GM21786 (cell line): ENCODE measurements at regions not wholly inside any gene's neighbourhood (a gene's known extent, or its start where the extent isn't known, plus 50 kb on each side); places are given as distances from the start of the nearest gene placed in this dataset.
"Not testable (repeated sequence)": the region's sequence is repeated elsewhere in the genome, so short reads cannot be mapped to it uniquely, and the experiment has no call there.

Experiments
- ATAC-seq: cut with Tn5 transposase; IDR thresholded peaks from one replicate; pipeline ENCODE4 v1.9.1; 2021; ENCODE audit not compliant: unreplicated experiment

DNA sequence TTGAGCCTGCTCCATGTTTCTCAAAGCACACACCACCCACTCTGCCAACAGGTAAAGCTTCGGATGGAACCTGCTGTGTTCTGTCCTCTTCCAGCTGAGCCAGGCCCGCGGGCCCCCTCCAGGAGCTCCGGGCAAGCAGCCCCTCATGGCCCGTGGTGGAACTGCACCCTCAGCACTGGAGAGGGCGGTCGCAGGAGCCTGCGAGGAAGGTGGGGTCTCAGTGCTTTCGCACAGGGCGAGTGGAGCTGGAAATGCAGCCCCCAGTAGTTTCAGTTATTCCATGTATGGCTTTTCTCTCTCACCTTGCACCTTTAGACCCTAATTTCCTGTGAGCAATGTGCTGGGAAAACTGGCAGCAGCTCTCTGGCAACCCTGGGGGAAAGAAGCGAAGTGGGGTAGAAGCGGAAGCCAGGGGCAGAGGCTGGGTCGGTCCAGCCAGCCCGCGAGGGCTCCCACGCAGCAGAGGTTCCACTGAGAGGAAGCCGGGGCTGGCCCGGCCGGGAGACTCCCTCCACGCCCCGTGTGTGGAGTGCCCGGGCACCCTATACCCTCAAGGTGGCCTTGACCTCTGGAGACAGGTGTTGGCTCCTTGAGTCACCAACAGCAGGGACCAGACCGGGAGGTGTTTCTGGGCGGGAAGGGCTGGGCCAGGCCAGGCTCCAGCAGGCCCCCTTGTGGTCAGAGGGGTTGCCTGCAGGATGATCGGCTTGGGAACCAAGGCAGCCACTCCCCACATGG, 119.9 kb upstream of the TMEM45B start:
- peak; percentile 80 for ATAC-seq

DNA sequence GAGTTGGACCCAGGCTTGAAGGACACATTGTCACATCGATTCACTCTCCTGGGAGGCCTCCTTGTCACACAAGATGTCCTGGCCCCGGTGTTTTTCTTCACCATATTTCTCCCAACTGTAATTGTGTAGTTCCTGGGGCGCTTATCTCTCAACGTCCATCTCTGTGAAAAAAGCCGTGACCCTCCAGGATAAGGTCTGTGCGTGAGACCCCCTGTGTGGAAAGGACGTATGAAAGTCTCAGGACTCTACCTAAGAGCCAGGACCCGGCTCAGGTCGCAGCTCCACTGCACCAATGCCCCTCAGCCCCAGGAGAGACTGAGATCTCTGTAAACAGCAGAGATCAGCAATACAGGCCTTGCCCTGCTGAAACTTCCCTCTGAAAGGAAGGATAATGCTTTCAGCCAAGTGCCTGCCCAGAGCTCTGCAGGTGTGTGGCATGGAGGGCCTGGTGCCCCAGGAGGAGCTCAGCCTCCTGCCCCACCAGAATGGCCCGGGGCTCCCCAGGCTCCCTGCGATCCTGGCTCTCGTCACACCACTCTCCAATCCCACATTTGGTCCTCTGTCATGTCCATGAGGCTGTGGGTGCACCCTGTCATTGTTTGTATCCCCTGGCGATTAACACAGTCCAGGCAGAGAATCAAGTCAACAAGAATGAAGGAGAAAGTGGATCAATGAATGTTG, 119.2 kb upstream of the TMEM45B start:
- no peak for ATAC-seq

DNA sequence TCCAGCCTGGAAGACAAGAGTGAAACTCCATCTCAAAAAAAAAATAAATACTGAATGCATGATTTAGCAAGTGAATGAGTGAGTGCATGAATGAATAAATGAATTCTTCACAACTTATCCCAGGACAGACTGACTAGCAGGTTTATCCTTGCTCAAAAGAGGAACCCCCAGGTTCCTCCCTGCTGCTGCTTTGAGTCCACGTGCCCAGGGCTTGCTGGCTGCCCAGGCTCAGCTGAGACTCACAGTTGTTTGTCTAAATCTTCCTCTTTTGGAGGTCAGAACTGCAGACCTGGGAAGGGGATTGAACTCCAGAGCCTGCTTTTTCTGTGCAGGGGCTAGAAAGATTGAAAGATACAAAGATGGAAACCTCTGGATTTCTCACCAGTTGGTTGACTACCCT, 117.4 kb upstream of the TMEM45B start:
- ATAC-seq = no peak

DNA sequence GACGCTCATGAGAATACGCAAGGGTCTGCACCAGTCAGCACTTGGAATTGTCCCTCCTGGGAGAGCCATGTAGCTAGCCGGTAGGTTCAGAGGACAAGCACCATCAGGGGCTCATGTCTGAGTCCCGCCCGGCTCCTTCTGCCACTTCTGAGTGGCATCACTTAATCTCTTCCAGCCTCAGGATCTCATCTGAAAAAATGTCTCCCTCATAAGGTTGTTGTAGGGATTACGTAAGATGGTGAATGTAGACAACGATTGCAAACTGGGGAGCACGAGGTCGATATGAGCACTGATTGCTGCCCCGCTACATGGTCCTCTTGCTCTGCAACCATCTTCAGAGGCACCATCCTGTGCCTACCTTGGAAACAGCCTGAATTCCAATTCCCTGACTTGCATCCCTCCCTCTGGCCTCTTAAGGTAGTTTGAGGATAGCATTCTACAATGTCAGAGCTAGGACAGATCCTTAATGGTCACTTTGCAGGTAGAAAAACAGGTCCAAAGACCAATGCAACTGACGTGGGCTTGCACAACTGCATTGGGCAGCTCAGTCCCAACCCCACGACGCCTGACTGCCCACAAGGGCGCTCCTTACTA, 115.8 kb upstream of the TMEM45B start:
- no peak for ATAC-seq

DNA sequence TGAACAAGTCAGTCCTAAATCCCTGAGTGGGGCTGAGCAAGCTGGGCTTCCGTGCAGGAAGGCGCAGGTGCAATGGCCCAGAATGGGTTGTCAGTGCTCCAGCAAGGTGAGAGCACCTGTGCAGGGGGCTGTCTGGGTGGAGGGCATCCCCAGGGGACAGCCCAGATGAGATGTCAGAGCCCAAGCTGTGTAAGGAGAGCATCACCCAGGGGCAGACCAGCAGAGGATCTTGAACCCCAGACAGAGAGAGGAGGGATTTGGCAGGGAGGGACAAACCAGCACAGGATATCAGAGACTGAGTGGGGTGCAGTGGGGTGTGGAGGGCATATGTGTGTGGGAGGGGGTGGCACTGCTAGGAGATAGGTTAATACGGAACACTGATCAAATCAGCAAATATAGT, 114.9 kb upstream of the TMEM45B start:
- no peak for ATAC-seq

DNA sequence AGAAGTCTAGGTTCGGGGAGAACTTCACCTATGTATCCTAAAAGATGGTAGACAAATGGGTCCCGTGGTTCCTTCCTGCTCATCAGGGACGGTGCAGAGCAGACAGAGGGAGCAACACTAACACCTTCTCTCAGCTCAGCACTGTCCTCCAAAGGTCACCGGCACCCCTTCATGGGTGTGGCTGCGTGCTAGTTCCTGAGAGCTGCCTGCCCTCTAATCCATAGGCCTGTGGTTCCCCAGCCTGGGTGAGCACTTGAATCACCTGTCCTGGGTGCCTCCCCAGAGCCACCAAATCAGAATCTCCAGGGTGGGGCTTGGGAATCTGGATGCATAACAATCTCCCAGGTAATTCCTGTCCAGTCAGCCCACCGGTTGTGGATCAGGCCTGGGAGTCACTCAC, 113.9 kb upstream of the TMEM45B start:
- no peak for ATAC-seq

DNA sequence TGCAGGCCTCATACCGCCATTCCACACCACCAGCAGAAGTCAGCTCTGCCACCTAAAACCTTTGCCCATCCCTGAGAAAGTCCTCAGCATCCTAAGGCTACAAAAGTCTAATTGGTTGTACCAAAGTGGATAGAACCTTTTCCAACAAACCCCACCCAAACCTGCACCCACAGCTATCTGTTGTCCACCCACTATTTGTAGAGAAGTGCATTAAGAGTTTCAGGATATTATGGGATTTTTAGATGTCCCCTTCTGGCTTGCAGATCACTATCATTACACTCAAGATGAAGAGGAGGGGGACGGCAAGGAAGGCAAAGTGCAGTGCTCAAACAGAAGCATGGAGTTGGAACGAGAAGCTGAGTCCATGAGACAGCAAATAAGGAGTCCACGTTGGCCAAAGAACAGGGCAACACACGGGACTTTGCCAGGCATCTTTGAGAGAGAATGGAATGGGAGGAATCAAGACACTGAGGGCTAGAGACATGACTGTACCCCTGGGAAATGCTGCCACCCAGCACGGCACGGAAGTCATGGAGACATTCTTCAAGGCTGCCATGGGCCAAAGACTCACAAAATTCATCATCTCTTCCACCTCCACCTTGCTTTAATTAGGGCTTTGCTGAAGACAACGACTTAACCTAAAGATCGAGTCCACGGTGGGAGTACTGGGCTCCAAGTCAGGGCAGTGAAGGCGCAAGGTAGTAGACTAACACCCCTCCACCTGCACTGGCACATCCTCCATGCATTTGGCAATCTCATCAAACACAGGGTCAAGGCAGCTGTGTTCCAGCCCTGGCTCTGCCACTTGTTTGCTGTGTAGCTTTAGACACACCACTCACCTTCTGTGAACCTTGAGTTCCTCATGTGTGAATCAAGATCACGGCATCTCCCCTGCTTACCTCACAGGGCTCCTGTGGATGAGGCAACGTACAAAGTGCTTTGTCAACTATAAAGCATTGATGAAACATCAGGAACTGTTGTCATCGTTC, 112.9 kb upstream of the TMEM45B start:
- no peak for ATAC-seq

DNA sequence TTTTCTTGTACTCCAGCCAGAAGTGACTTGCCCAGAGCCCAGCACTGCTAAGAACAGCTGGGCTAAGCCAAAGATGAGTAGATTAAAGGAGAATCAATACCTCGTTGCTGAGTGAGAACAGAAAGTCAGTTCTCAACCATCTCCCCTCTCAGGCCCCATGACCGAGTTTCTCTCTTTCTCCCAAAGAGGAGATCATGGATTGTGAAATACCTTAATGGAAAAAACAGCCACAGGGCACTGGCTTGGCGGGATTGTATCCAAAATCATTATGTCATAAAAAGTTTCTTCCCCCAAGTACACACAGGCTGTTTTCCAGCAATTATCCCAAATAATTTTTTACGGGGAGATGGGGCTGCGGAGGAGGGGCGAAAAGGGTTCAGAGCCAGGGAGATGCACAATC, 111.8 kb upstream of the TMEM45B start:
- no peak for ATAC-seq

DNA sequence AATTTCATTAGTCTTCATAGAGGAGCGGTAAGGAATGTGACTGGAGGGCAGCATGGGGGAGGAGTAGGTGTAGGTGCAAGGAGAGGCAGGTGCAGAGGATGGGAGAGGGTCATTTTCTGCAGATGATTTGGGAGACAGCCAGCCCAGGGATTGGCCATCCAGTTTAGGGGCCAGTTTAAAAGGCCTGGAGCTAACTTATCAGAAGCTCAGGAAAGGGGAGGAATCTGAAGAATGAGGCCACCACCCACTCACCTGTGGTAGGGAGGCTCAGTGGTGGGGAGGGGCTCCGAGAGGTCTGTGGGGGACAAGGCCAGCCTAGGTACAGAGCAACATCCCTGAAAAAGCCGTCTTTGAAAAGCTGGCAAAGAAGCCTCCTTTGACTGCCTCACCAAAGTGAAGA, 110.8 kb upstream of the TMEM45B start:
- no peak for ATAC-seq

DNA sequence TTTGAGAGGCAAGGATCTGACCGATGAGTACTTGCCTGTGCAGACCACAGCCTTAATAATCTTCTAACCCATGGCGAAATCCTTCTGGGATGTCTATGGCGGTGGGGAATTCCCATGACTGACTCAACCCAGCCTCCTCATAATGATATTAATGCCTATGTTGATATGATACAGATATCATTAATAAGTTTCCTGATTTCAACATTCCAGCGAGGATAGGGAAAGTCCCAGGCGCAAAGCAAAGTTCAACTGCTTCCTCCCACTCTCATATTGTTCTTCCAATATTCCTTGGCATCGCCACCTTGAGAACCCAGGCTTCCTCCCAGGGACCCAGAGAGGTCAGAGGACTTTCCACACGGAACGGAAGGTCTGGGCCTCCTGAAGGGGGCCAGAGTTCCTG, 110.3 kb upstream of the TMEM45B start:
- ATAC-seq = no peak

DNA sequence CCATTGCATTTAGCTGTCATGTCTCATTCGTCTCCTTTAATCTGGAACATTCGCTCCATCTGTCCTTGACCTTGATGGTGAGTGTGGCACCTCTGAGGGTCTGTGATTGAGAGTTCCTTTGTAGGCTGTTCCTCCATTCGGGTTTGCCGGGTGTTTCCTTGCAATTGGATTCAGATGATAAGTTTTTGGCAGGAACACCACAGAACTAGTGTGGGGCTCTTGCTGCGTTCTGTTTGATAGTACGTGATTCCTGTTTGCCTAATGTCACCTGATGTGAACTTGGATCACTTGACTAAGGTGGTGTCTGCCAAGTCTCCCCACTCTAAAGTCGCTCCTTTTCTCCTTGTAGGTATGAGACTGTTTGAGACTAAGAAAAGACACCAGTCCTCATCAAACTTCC, 109.7 kb upstream of the TMEM45B start:
- no peak for ATAC-seq

DNA sequence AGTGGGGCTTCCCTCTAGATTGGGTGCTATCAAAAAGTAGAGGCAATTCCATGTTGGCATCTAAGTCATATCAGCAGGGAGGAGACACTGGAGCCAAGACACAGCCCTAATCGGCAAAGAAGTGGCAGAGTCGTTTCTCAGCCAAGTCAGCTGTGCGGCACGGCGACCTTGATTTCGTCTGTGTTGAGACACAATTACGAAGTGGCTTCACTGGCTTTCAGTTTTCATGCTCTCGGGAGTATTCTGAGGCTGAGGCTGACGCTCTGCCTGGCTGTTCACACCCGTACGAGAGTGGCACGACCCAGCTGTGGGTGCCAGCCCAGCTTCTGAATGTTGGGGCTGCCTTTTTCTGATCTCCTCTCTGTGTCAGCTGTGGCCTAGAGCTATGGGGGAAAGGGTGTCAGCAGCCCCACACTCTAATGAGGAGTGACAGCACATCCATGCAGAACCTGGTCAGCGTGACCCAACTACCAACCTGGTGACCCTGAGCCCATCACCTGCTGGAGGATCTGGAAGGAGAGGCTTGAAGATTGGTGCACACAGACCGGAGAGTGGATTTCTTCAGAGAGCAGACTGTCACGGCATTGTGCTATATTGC, 105.7 kb upstream of the TMEM45B start:
- no peak for ATAC-seq

DNA sequence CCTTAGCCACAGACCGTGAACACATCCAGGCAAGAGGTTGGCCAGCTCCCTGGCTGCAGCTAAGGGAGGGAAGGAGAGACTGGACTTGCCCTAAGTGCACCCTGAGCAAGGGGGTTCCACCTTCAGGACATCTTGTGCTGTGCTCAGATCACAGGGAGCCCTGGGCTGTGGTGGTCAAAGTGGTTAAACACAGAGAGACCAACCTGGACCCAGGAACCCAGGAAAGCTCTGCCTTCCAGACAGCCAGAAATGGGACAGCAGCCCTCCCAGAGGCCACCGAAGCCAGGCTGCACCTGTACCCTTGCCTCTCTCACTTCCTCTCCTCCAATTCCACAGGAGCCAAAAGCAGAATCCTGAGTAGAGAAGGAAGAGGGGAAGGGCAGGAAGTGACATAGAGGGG, 105.2 kb upstream of the TMEM45B start:
- no peak for ATAC-seq

DNA sequence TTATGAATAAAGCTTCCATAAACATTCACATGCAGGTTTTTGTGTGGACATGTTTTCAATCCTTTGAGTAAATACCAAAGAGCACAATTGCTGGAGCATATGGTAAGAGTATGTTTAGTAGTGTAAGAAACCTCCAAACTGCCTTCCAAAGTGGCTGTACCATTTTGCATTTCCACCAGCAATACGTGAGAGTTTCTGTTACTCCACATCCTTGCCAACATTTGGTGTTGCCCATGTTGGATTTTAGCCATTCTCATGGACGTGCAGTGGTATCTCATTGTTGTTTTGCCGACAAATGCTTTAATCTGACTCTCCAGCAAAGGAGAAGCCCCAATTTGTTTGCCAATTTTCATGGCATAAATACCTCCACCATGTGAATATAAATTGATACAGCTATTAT, 103.9 kb upstream of the TMEM45B start:
- ATAC-seq = no peak

DNA sequence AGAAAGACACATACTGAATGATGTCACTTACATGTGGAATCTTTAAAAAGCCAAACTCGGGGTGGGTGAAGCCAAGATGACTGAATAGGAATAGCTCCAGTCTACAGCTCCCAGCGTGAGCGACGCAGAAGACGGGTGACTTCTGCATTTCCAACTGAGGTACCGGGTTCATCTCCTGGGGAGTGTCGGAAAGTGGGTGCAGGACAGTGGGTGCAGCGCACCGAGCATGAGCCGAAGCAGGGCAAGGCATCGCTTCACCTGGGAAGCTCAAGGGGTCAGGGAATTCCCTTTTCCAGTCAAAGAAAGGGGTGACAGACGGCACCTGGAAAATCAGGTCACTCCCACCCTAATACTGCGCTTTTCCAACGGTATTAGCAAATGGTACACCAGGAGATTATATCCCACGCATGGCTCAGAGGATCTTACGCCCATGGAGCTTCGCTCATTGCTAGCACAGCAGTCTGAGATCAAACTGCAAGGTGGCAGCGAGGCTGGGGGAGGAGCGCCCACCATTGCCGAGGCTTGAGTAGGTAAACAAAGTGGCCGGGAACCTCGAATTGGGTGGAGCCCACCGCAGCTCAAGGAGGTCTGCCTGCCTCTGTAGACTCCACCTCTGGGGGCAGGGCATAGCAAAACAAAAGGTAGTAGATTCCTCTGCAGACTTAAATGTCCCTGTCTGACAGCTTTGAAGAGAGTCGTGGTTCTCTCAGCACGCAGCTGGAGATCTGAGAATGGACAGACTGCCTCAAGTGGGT, 103.0 kb upstream of the TMEM45B start:
- not testable (repeated sequence) for ATAC-seq

DNA sequence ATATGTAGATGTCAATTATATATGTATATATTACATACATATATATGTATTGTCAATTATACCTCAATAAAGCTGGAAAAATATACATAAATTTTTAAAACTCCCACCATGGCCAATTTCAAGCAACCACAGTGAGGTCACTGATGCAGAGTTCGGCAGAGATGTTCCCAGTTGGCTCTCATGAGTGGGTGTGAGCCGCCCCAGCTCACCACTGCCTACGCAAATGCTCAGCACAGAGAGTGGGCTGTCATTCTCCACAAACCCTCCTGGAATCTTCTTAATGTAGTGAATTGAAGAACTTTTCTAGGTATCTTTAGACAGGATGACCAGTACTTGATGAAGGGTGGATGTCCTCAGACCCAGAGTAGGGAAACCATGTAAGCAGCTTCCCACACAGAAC, 96.6 kb upstream of the TMEM45B start:
- no peak for ATAC-seq

DNA sequence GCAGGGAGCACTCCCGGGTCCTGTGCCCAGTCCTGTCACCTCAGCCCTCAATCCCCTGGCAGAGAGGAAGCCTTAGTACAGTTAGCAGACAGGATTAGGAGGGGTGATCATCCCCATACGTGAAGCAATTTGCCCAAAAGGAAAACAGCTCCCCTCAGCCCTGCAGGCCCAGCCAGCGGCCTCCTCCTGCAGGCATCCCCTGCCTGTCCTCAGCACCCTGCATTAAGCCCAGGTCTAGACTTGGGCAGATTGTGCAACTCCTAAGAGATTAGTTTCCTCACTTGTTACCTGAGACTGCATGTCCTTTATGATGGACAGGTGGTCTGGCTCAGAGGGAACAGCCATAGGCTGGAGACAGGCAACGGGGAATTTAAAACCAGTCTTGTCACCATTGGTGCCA, 95.5 kb upstream of the TMEM45B start:
- no peak for ATAC-seq

DNA sequence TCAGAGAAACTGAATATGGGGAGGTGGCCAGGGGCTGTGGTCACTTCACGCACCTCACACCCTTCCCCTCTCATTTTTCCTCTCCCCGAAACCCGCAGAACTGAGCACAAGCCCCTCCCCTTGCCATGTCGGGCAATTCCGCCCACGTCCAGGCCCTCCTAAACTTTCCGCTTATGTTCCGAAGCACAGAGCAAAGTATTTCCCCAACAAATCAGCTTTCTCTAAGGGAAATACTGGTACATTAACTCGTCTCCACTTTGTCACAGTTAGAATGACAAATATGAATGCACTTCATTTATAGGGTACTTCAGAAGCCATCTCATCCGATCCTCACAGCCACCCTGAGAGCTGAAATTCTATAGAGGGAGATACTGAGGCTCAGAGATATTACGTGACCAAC, 94.7 kb upstream of the TMEM45B start:
- no peak for ATAC-seq

DNA sequence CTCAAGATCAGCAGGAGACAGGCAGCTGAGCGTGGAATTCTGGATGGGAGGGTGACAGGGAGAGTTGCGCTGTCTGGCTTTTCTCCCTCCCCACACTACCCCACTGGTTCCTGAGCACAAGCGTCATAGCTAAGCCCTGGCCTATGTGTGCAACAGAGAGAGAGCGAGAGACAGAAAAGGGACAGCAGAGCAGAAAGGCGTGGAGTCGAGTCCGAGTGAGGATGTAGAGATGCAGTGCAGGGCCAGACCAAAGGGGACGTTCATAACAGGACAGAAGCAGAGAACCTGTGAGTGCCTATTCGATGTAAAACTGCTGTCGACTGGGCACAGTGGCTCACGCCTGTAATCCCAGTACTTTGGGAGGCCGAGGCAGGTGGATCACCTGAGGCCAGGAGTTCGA, 94.0 kb upstream of the TMEM45B start:
- ATAC-seq = no peak

DNA sequence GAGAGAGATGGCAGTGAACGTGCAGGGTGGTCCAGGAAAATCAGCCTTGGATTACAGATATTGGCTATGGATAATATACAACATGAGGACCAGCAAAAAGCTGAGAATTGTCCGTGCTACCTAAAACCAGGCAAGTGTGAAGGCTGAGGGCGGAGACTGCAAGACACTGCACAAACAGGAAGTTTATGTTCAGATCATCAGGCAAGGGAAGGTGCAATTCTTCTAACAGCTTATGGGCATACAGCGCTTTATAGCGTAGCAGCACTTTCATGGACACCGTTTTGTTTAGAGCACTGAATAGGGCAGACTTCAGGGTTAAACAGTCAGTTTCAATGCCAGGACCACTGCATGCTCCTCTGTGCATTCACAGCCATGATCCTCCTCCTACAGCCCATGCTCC, 93.1 kb upstream of the TMEM45B start:
- ATAC-seq = no peak
